ENCODE measurements at regions not wholly inside any gene's neighbourhood (a gene's known extent, or its start where the extent isn't known, plus 50 kb on each side); places are given as distances from the start of the nearest gene placed in this dataset.

DNA sequence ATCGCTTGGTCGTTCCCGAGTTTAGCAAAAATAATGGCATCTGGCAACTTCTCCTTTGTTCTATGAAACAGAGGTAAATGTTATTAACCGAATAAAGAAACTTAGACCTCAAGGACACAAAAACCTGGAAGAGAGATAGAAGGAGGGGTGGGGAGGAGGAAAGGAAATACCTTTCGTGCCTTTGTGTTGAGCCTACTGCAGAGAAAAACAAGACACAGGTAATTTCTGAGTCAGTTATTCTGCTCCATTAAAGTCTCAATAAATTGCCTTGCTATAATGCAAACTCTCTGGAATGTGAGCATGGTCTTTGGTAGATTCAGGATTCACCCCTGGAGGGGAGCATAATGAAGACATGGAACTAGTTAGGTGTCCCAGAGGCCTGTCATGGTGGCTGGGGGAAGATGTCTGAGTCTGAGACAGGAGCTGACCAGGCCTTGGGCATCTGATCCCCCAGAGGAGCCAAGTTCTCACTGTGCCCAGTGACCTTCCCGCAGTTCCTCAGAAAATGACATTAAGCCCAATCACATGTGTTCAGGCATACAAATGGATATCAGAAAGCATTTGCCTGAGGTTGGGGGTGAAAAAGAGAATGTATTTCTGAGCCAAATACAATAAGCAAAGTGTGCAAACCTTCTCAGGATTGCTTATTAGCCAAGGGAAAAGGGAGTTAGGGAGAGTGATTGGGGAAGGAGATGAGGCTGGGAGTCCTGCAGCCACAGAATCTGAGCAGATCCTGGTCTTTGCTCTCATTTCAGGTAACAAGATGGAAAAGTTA, 72.6 kb upstream of the CADM1 start:
- TF ChIP-seq POLR2A (IDR thresholded peaks at IDR 0.05; ENCODE audit: low read length) = no peak
- TF ChIP-seq GATA1 (IDR thresholded peaks at IDR 0.05; ENCODE audit: low read depth, low read length) = no peak

All from erythroblast (primary cell).